ENCODE measurements at regions not wholly inside any gene's neighbourhood (a gene's known extent, or its start where the extent isn't known, plus 50 kb on each side); places are given as distances from the start of the nearest gene placed in this dataset.
"Not testable (repeated sequence)": the region's sequence is repeated elsewhere in the genome, so short reads cannot be mapped to it uniquely, and the experiment has no call there.

GRCh38 chr10:52952391-52953055 lies 179.9 kb upstream of the MBL2 start:
- H3K4me3 ChIP-seq = no peak overlapping the region
- H3K4me1 ChIP-seq = no peaks in the 10 kb centered on the region
- no peaks in the 10 kb centered on the region for H3K9me3 ChIP-seq
- in situ Hi-C loops (cut with MboI; ENCODE audit: low sequenced_read_pairs) = no loop called here
- H3K27me3 ChIP-seq (ENCODE audit: low read depth) = no peaks in the 10 kb centered on the region
- no peak for DNase-seq (ENCODE audit: low spot score in 2 of 2)
- H3K36me3 ChIP-seq (replicated peaks) = no peaks in the 10 kb centered on the region

GRCh38 chr10:52951824-52952223 lies 179.2 kb upstream of the MBL2 start:
- peak in 1 of 2 experiments; percentile 70 for DNase-seq (ENCODE audit: low spot score in 2 of 2)
- H3K27me3 ChIP-seq (ENCODE audit: low read depth) = no peaks in the 10 kb centered on the region
- H3K36me3 ChIP-seq (replicated peaks) = no peaks in the 10 kb centered on the region
- H3K9me3 ChIP-seq = no peaks in the 10 kb centered on the region
- no peak overlapping the region for H3K4me3 ChIP-seq
- H3K4me1 ChIP-seq = no peaks in the 10 kb centered on the region
- in situ Hi-C loops (cut with MboI; ENCODE audit: low sequenced_read_pairs) = no loop called here

GRCh38 chr10:52950578-52950977 lies 178.0 kb upstream of the MBL2 start:
- DNase-seq (ENCODE audit: low spot score in 2 of 2) = no peak
- no peaks in the 10 kb centered on the region for H3K4me1 ChIP-seq
- in situ Hi-C loops (cut with MboI; ENCODE audit: low sequenced_read_pairs) = no loop called here
- H3K9me3 ChIP-seq = no peaks in the 10 kb centered on the region
- no peaks in the 10 kb centered on the region for H3K36me3 ChIP-seq (replicated peaks)
- H3K4me3 ChIP-seq = no peak overlapping the region
- H3K27me3 ChIP-seq (ENCODE audit: low read depth) = no peaks in the 10 kb centered on the region

- Histone ChIP-seq H3K4me1 (no peaks in the 10 kb centered on the region), H3K36me3 (replicated peaks) (no peaks in the 10 kb centered on the region), H3K27me3 (ENCODE audit: low read depth) (no peaks in the 10 kb centered on the region), H3K9me3 (no peaks in the 10 kb centered on the region), H3K4me3 (no peak overlapping the region)
- DNase-seq (ENCODE audit: low spot score in 2 of 2) = no peak
- in situ Hi-C loops (cut with MboI; ENCODE audit: low sequenced_read_pairs) = no loop called here
Observed at GRCh38 chr10:52949899-52950298, 177.3 kb upstream of the MBL2 start.

GRCh38 chr10:52946486-52946885 lies 173.9 kb upstream of the MBL2 start:
- no peak for DNase-seq (ENCODE audit: low spot score in 2 of 2)
- Histone ChIP-seq H3K9me3 (no peaks in the 10 kb centered on the region), H3K36me3 (replicated peaks) (no peaks in the 10 kb centered on the region), H3K27me3 (ENCODE audit: low read depth) (no peaks in the 10 kb centered on the region), H3K4me3 (no peak overlapping the region), H3K4me1 (no peaks in the 10 kb centered on the region)
- in situ Hi-C loops (cut with MboI; ENCODE audit: low sequenced_read_pairs) = no loop called here

GRCh38 chr10:52945521-52945920 lies 172.9 kb upstream of the MBL2 start:
- H3K27me3 ChIP-seq (ENCODE audit: low read depth); H3K9me3 ChIP-seq; H3K4me3 ChIP-seq; H3K36me3 ChIP-seq (replicated peaks); in situ Hi-C loops (cut with MboI; ENCODE audit: low sequenced_read_pairs); H3K4me1 ChIP-seq; DNase-seq (ENCODE audit: low spot score in 2 of 2): not testable (repeated sequence)

GRCh38 chr10:52940921-52941320 lies 168.3 kb upstream of the MBL2 start:
- in situ Hi-C loops (cut with MboI; ENCODE audit: low sequenced_read_pairs) = no loop called here
- no peaks in the 10 kb centered on the region for H3K27me3 ChIP-seq (ENCODE audit: low read depth)
- no peak for DNase-seq (ENCODE audit: low spot score in 2 of 2)
- H3K9me3 ChIP-seq = no peaks in the 10 kb centered on the region
- H3K4me1 ChIP-seq = no peaks in the 10 kb centered on the region
- no peaks in the 10 kb centered on the region for H3K36me3 ChIP-seq (replicated peaks)
- no peak overlapping the region for H3K4me3 ChIP-seq

GRCh38 chr10:52939894-52940293 lies 167.3 kb upstream of the MBL2 start:
- in situ Hi-C loops (cut with MboI; ENCODE audit: low sequenced_read_pairs) = no loop called here
- no peaks in the 10 kb centered on the region for H3K4me1 ChIP-seq
- H3K9me3 ChIP-seq = no peaks in the 10 kb centered on the region
- no peaks in the 10 kb centered on the region for H3K36me3 ChIP-seq (replicated peaks)
- H3K27me3 ChIP-seq (ENCODE audit: low read depth) = no peaks in the 10 kb centered on the region
- no peak overlapping the region for H3K4me3 ChIP-seq
- no peak for DNase-seq (ENCODE audit: low spot score in 2 of 2)

- no peak for DNase-seq (ENCODE audit: low spot score in 2 of 2)
- H3K4me3 ChIP-seq = no peak overlapping the region
- H3K27me3 ChIP-seq (ENCODE audit: low read depth) = no peaks in the 10 kb centered on the region
- H3K4me1 ChIP-seq = no peaks in the 10 kb centered on the region
- no peaks in the 10 kb centered on the region for H3K9me3 ChIP-seq
- H3K36me3 ChIP-seq (replicated peaks) = no peaks in the 10 kb centered on the region
- in situ Hi-C loops (cut with MboI; ENCODE audit: low sequenced_read_pairs) = no loop called here
Observed at GRCh38 chr10:52933748-52934147, 161.2 kb upstream of the MBL2 start.

GRCh38 chr10:52927678-52928077 lies 155.1 kb upstream of the MBL2 start:
- H3K36me3 ChIP-seq (replicated peaks) = no peaks in the 10 kb centered on the region
- H3K9me3 ChIP-seq = no peaks in the 10 kb centered on the region
- no peak overlapping the region for H3K4me3 ChIP-seq
- in situ Hi-C loops (cut with MboI; ENCODE audit: low sequenced_read_pairs) = no loop called here
- no peak for DNase-seq (ENCODE audit: low spot score in 2 of 2)
- H3K4me1 ChIP-seq = no peaks in the 10 kb centered on the region
- no peaks in the 10 kb centered on the region for H3K27me3 ChIP-seq (ENCODE audit: low read depth)

GRCh38 chr10:52923520-52923919 lies 150.9 kb upstream of the MBL2 start:
- Histone ChIP-seq H3K4me1 (no peaks in the 10 kb centered on the region), H3K36me3 (replicated peaks) (no peaks in the 10 kb centered on the region), H3K4me3 (no peak overlapping the region), H3K9me3 (no peaks in the 10 kb centered on the region), H3K27me3 (ENCODE audit: low read depth) (no peaks in the 10 kb centered on the region)
- no peak for DNase-seq (ENCODE audit: low spot score in 2 of 2)
- in situ Hi-C loops (cut with MboI; ENCODE audit: low sequenced_read_pairs) = no loop called here

- H3K4me1 ChIP-seq = no peaks in the 10 kb centered on the region
- no peaks in the 10 kb centered on the region for H3K9me3 ChIP-seq
- H3K27me3 ChIP-seq (ENCODE audit: low read depth) = no peaks in the 10 kb centered on the region
- in situ Hi-C loops (cut with MboI; ENCODE audit: low sequenced_read_pairs) = no loop called here
- H3K36me3 ChIP-seq (replicated peaks) = no peaks in the 10 kb centered on the region
- no peak overlapping the region for H3K4me3 ChIP-seq
- no peak for DNase-seq (ENCODE audit: low spot score in 2 of 2)
Observed at GRCh38 chr10:52918714-52919305, 146.2 kb upstream of the MBL2 start.

GRCh38 chr10:52915391-52915790 lies 142.8 kb upstream of the MBL2 start:
- Histone ChIP-seq H3K4me1 (no peaks in the 10 kb centered on the region), H3K27me3 (ENCODE audit: low read depth) (no peaks in the 10 kb centered on the region), H3K9me3 (no peaks in the 10 kb centered on the region), H3K4me3 (no peak overlapping the region), H3K36me3 (replicated peaks) (no peaks in the 10 kb centered on the region)
- in situ Hi-C loops (cut with MboI; ENCODE audit: low sequenced_read_pairs) = no loop called here
- DNase-seq (ENCODE audit: low spot score in 2 of 2) = no peak

GRCh38 chr10:52911163-52911562 lies 138.6 kb upstream of the MBL2 start:
- Histone ChIP-seq H3K9me3 (no peaks in the 10 kb centered on the region), H3K4me3 (no peak overlapping the region), H3K36me3 (replicated peaks) (no peaks in the 10 kb centered on the region), H3K4me1 (no peaks in the 10 kb centered on the region), H3K27me3 (ENCODE audit: low read depth) (no peaks in the 10 kb centered on the region)
- in situ Hi-C loops (cut with MboI; ENCODE audit: low sequenced_read_pairs) = no loop called here
- DNase-seq (ENCODE audit: low spot score in 2 of 2) = no peak

- in situ Hi-C loops (cut with MboI; ENCODE audit: low sequenced_read_pairs) = no loop called here
- no peaks in the 10 kb centered on the region for H3K9me3 ChIP-seq
- DNase-seq (ENCODE audit: low spot score in 2 of 2) = no peak
- no peaks in the 10 kb centered on the region for H3K36me3 ChIP-seq (replicated peaks)
- no peaks in the 10 kb centered on the region for H3K27me3 ChIP-seq (ENCODE audit: low read depth)
- peaks cover 6% of the 10 kb centered on the region for H3K4me1 ChIP-seq
- H3K4me3 ChIP-seq = no peak overlapping the region
Observed at GRCh38 chr10:52908478-52908877, 135.9 kb upstream of the MBL2 start.

All from HAP-1 (cell line).